ENCODE measurements at regions not wholly inside any gene's neighbourhood (a gene's known extent, or its start where the extent isn't known, plus 50 kb on each side); places are given as distances from the start of the nearest gene placed in this dataset.

DNA sequence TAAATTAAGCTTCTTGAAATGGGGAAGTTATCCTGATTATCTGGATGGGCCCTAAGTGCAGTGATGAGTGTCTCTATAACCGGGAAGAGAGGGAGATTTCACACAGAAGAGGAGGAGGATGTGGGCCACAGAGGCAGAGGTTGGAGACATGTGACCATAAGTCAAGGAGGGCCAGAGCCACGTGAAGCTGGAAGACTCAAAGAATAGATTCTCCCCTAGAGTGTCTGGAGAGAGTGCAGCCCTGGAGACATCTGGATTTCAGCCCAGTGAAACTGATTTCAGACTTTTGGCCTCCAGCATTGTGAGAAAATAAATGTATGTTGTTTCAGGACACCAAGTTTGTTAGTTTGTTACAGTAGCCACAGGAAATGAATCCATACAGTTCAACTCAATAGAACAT lies 442.9 kb downstream of the NTRK2 start:
- Histone ChIP-seq H3K36me3 (no peaks in the 10 kb centered on the region), H3K27me3 (no peaks in the 10 kb centered on the region), H3K9me3 (no peaks in the 10 kb centered on the region), H3K4me3 (ENCODE audit: low read depth, low read length) (no peak overlapping the region), H3K4me1 (no peaks in the 10 kb centered on the region)
- TF ChIP-seq, protein P1, sequence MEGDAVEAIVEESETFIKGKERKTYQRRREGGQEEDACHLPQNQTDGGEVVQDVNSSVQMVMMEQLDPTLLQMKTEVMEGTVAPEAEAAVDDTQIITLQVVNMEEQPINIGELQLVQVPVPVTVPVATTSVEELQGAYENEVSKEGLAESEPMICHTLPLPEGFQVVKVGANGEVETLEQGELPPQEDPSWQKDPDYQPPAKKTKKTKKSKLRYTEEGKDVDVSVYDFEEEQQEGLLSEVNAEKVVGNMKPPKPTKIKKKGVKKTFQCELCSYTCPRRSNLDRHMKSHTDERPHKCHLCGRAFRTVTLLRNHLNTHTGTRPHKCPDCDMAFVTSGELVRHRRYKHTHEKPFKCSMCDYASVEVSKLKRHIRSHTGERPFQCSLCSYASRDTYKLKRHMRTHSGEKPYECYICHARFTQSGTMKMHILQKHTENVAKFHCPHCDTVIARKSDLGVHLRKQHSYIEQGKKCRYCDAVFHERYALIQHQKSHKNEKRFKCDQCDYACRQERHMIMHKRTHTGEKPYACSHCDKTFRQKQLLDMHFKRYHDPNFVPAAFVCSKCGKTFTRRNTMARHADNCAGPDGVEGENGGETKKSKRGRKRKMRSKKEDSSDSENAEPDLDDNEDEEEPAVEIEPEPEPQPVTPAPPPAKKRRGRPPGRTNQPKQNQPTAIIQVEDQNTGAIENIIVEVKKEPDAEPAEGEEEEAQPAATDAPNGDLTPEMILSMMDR (IDR thresholded peaks at IDR 0.05; ENCODE audit: low read depth, low read length) = no peak
- no peak for DNase-seq

DNA sequence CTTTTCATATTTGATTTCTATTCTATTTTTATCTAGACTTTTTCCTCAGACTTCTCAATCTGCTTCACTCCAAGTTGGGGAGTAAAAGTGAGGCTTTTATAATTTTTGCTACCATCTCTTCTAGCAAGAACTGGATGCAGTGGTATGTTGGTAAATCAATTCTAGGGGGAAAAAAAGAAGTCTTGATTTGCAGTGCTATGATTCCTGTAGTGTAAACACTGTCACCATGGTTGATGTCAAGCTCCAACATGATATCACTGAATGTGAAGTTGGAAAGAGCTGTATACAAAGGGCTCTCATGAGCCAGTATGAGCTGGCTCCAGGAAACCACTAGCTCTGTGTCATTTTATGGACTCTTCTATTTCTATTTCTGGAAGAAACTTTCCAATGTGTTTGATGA lies 439.2 kb downstream of the NTRK2 start:
- Histone ChIP-seq H3K27me3 (no peaks in the 10 kb centered on the region), H3K36me3 (no peaks in the 10 kb centered on the region), H3K4me3 (ENCODE audit: low read depth, low read length) (no peak overlapping the region), H3K9me3 (no peaks in the 10 kb centered on the region), H3K4me1 (no peaks in the 10 kb centered on the region)
- TF ChIP-seq, protein P1 (IDR thresholded peaks at IDR 0.05; ENCODE audit: low read depth, low read length) = no peak
- no peak for DNase-seq

DNA sequence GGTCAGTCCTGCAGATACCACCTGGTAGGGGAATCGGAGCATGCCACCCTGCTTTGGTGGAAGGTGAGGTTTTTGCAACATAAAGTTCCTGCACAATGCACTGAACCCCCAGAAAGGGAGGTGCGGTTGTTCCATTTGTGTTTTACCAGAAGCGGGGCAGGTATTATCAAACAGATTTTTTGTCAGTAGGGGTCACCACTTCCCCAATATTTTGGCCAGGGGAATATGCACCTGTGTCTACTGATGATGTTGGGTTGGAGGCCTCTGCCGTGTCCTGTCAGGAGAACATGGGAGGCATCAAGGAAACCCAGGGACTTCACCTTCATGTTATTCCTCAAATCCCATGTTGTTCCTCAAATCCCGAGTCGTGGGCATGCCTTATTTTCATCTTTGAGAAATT lies 438.7 kb downstream of the NTRK2 start:
- Histone ChIP-seq H3K27me3 (no peaks in the 10 kb centered on the region), H3K9me3 (no peaks in the 10 kb centered on the region), H3K36me3 (no peaks in the 10 kb centered on the region), H3K4me3 (ENCODE audit: low read depth, low read length) (no peak overlapping the region), H3K4me1 (no peaks in the 10 kb centered on the region)
- TF ChIP-seq, protein P1 (IDR thresholded peaks at IDR 0.05; ENCODE audit: low read depth, low read length) = no peak
- DNase-seq = no peak

DNA sequence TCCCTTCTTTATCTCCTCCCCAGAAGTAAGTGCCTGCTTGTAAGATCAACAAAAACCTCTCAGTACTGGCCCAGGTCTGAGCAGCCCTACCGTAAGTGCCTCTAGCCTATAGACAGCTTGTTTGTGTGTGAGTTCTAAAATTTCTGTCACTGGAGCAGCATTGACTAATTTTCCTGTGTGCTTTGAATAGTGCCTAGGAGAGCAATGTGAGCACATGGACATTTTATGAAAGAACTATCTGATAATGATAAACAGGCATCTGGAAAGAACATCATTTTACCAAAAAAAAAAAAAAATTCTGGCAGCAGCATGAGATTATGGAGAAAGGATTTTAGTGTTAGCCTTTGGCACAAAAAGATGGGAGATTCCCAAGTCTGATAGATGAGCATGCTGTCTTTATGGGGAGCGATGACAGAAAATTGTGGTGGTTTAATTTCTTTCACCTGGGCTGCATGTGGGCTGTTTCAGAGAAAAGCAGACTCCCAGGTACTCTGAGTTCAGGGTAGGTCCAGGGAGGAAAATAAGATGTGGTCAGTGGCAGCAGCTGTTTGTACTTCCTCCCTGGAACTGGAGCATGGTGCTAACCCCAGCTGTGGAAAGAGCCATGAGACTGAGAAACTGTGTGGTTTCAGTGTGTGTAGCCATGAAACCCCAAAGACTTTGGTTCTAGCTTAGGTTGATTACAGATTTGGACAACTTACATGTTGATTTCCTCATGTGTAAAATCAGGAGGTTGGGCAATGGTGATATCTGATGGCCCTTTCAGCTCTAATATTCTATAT lies 419.9 kb downstream of the NTRK2 start:
- Histone ChIP-seq H3K27me3 (no peaks in the 10 kb centered on the region), H3K36me3 (no peaks in the 10 kb centered on the region), H3K4me3 (ENCODE audit: low read depth, low read length) (no peak overlapping the region), H3K9me3 (no peaks in the 10 kb centered on the region), H3K4me1 (no peaks in the 10 kb centered on the region)
- TF ChIP-seq, protein P1 (IDR thresholded peaks at IDR 0.05; ENCODE audit: low read depth, low read length) = no peak
- no peak for DNase-seq

DNA sequence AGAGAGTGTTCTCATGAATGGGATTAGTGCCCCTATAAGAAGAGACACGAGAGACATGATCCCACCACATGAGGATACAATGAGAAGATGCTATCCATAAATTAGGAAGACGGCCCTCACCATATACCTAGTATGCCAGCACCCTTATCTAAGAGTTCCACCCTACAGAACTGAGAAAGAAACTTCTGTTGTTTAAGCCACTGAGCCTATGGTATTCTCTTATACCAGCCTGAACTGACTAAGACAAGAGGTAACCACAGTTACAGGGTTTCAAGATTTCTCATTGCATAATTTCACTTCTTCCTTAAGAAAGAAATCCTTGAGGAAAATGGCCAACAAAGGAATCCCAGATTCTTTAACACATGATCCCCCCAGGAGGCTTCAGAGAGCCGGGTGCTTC lies 412.4 kb downstream of the NTRK2 start:
- Histone ChIP-seq H3K4me3 (ENCODE audit: low read depth, low read length) (no peak overlapping the region), H3K27me3 (no peaks in the 10 kb centered on the region), H3K4me1 (no peaks in the 10 kb centered on the region), H3K36me3 (no peaks in the 10 kb centered on the region), H3K9me3 (no peaks in the 10 kb centered on the region)
- TF ChIP-seq, protein P1 (IDR thresholded peaks at IDR 0.05; ENCODE audit: low read depth, low read length) = no peak
- no peak for DNase-seq

DNA sequence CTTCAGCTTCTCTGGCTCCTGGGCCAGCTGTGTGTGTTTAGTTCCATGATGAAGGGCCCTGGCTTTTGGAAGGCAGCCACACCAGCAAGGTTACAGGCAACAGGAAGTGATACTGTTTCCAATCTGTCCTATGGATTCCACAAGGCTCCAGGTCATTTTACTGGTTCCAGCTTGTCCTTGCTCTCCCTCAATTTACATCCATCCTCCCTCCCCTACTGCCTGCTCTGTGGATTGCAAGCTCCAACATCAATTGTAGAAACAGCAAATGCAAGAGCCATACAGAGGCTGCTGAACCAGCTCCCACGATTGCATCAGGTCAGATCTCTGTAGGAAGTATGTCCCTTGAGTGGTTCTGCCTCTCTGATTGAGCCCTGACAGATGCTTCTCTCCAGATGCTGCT lies 409.8 kb downstream of the NTRK2 start:
- no peak for DNase-seq
- no peaks in the 10 kb centered on the region for H3K27me3 ChIP-seq
- no peaks in the 10 kb centered on the region for H3K4me1 ChIP-seq
- TF ChIP-seq, protein P1 (IDR thresholded peaks at IDR 0.05; ENCODE audit: low read depth, low read length) = no peak
- H3K9me3 ChIP-seq = no peaks in the 10 kb centered on the region
- no peak overlapping the region for H3K4me3 ChIP-seq (ENCODE audit: low read depth, low read length)
- H3K36me3 ChIP-seq = no peaks in the 10 kb centered on the region
